ENCODE measurements at regions not wholly inside any gene's neighbourhood (a gene's known extent, or its start where the extent isn't known, plus 50 kb on each side); places are given as distances from the start of the nearest gene placed in this dataset.

GRCh38 chr6:23983735-23984134, 142.3 kb upstream of the NRSN1 start:
- intact Hi-C loops (cut with micrococcal nuclease), result no loop called here

- intact Hi-C loops (cut with micrococcal nuclease), result no loop called here
These were observed 141.0 kb upstream of the NRSN1 start for GRCh38 chr6:23985015-23985414.

DNA sequence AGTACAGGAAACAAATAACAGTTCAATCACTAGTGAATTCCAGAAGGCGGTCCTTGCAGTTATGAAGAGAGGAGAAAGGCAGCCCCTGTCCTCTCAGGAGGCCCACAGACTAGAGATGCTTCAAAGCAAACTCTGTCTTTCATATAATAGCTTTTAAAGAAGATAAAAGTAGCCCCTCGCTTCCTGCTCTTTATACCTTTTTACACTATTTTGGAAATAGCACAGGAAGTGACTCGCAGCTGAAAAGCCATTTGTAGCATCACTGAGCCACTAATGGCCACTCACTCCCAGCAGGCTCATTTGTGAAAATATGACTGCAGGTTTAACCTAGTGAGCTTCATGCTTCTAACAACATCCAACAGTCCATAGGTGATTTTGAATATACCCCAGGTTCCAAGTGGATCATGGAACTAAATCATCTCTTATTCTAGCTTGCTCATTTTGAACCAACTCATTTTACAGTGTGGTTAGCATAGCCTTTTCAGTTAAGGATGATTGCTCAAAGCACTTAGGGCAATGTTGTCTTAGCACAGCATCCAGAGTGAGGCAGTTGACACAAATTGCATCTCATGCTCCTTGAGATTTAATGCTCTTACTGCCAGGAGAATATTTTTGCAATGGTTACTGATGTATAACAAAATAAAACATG, 136.0 kb upstream of the NRSN1 start:
- intact Hi-C loops (cut with micrococcal nuclease), result no loop called here

- intact Hi-C loops (cut with micrococcal nuclease), result no loop called here
These were observed 132.0 kb upstream of the NRSN1 start for GRCh38 chr6:23994013-23994412.

- intact Hi-C loops (cut with micrococcal nuclease), result no loop called here
These were observed 122.0 kb upstream of the NRSN1 start for GRCh38 chr6:24004062-24004461.

GRCh38 chr6:24004659-24005058, 121.4 kb upstream of the NRSN1 start:
- intact Hi-C loops (cut with micrococcal nuclease), result no loop called here

- intact Hi-C loops (cut with micrococcal nuclease), result no loop called here
These were observed 119.8 kb upstream of the NRSN1 start for GRCh38 chr6:24006254-24006653.

GRCh38 chr6:24009319-24009718, 116.7 kb upstream of the NRSN1 start:
- intact Hi-C loops (cut with micrococcal nuclease), result no loop called here

DNA sequence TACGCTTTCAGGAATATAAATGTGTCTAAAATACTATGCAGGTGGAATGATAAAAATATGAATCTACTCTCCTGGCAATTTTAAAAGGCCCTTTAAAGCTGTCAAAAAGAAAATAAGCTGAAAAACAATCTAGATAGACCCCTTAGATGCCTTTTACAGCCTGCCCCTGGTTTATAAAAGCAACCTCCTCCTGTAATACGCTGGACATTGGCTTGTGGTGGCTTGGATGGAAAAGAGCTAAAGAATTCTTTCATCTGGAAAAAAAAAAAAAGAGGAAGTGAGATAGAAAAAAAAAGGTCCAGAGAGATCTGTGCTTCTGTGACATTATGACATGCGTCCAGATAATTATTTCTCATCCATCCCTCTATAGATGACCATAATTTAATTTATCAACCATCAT, 115.9 kb upstream of the NRSN1 start:
- intact Hi-C loops (cut with micrococcal nuclease), result no loop called here

- intact Hi-C loops (cut with micrococcal nuclease), result no loop called here
These were observed 109.7 kb upstream of the NRSN1 start for GRCh38 chr6:24016286-24016685.

DNA sequence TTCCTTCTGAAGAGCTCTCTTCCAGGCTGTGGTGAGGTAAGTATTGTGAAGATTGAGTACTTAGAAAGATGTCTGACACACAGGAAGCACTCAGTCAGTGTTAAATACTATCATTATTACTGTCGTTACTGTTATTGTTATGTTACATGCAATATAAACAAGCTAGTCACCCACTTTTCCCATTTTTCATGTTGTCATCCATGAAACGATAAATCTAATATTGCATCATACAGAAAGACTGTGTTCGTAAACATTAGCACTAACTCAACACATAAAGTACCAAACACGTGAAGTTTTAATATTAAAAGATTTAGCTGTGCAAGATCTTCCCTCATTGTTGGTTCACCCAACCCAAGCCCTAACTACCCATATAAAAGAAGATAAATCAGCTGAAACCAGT, 109.2 kb upstream of the NRSN1 start:
- intact Hi-C loops (cut with micrococcal nuclease), result no loop called here

GRCh38 chr6:24019393-24019792, 106.6 kb upstream of the NRSN1 start:
- intact Hi-C loops (cut with micrococcal nuclease), result no loop called here

GRCh38 chr6:24019830-24020229, 106.2 kb upstream of the NRSN1 start:
- intact Hi-C loops (cut with micrococcal nuclease), result no loop called here

DNA sequence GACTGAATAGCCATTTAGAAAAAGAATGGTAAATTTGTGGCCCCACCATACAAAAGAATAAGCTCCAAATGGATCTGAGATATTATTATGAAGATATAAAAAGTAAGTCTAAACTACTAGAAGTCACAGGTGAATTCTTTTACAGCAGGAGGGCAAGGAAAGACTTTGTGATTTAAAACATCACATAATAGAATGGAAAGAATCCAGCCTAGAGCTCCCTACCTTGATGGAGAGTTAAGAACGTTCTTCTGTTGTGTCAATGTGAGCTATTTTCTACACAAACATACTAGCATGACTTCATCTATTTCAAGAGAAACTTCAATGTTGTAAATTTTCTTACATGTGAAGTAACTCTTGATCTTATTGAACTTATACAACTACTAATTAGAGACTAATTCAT, 100.0 kb upstream of the NRSN1 start:
- intact Hi-C loops (cut with micrococcal nuclease), result no loop called here

- intact Hi-C loops (cut with micrococcal nuclease), result no loop called here
These were observed 94.5 kb upstream of the NRSN1 start for GRCh38 chr6:24031496-24031895.

DNA sequence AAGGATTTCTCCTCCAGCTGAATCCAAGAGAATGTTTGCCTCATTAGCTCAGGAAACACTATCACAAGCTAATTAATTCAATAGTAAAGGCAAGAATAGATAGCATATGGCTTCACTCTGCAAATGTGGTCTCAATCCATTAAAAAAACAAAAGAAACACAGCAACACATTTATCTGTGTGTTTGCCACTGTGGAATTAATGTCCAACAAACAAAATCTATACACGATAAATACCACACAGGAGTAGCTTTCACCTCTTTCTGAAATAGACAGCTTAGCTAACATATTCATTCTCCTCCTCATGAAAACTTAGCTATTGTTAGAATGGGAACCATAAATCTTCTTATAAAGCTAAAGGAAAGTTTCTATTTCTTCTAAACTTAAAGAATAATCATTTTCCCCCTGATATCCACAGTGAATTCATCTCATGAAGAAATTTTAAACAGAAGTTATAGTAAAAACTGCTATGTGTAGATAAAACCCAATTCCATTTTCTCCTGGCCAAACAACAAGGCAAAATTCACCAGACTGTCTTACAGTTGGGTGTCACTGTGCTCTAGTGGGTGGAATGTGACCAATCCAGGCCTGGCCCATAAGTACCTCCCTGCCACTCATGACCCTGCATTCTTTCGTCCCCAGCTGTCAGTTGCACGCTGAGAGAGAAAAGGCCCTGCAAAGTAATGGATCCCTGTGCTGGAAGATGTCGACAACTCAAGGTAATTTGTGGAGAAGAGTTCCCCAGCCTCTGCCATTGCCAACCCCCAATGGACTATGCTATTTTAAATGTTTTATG, 92.9 kb upstream of the NRSN1 start:
- intact Hi-C loops (cut with micrococcal nuclease), result no loop called here

DNA sequence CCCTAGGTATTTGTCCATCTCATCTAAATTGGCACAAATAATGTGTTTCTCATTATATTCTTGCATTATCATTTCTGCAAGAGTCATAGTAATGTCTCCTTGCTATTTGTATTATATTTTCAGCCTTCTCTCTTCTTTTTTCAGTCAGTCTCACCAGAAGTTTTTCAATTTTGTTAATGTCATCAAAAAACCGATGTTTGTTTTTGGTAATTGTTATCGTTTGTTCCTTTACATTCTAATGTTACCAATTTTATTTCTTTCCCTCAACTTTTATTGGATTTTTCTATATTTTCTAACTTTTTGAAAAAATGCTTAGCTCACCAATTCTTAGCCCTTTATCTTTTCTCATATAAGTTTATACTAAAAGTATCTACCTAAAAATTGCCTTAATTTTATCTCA, 82.2 kb upstream of the NRSN1 start:
- intact Hi-C loops (cut with micrococcal nuclease), result no loop called here

DNA sequence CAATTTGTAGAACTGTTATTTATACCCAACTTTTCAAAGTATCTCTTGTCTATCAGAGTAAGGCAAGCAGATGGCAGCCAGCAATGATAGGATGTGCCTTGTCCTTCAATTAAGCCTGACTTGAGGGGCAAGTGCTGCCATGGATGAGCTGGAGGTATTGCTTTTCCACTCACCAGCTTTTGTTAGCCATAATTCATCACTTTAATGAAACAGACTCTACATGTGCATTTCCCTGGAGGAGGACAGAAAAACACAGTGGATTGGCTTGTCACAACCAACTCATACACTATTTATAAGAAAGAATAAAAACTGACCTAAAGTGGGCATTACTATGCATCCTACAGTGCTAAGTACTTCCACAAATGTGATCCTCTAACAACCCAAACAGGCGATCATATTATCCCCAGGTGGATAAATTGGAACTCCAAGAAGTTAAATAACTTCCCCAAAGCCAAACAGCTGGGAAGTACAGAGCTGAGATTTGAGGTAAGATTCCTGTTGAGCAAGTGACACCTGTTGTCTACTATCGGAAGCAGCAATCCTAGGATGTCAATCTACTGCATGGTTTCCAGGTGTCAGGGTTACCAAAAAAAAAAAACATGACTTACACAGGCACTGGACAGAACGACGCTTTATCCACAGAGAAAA, 73.9 kb upstream of the NRSN1 start:
- intact Hi-C loops (cut with micrococcal nuclease), result no loop called here

DNA sequence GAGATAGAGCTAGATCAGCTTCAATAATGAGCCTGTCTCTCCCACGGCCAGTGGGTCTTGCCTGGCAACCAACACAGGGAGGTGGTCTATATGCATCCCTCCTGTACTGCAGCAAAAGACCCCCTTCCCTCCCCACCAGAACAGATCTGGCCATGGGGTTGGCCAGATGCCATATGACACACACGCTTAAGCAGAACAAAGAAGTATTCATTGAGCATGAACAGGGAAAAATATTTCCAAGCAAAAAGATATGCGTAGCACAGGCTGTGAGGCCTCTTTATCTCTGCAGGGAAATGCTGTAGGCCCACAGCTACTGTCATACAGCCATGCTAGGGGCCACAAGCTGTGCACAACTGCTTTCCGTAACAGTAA, 73.4 kb upstream of the NRSN1 start:
- intact Hi-C loops (cut with micrococcal nuclease), result no loop called here

GRCh38 chr6:24053057-24053456, 73.0 kb upstream of the NRSN1 start:
- intact Hi-C loops (cut with micrococcal nuclease), result no loop called here

- intact Hi-C loops (cut with micrococcal nuclease), result no loop called here
These were observed 71.6 kb upstream of the NRSN1 start for GRCh38 chr6:24054388-24054787.

GRCh38 chr6:24056567-24056966, 69.4 kb upstream of the NRSN1 start:
- intact Hi-C loops (cut with micrococcal nuclease), result no loop called here

GRCh38 chr6:24057030-24057429, 69.0 kb upstream of the NRSN1 start:
- intact Hi-C loops (cut with micrococcal nuclease), result no loop called here

Measured in T-helper 1 cell treated with Interleukin-12 subunit alpha and Interleukin-12 subunit beta and Interleukin-4 antibody, amounts not matched to agents 30 ng/mL and 1 ng/mL, for 36 hours (primary cell).